IMR-90 (cell line): ENCODE measurements at regions not wholly inside any gene's neighbourhood (a gene's known extent, or its start where the extent isn't known, plus 50 kb on each side); places are given as distances from the start of the nearest gene placed in this dataset. TPM values are rescaled to one million over a fixed set of nuclear protein-coding genes. Genes with fewer than 3 reads are reported as not detected.

Source experiments
- ATAC-seq: fragments of 200-7000 bp; cut with Tn5 transposase; 2 replicates; pipeline ENCODE4 v1.9.1; 2020; ENCODE audit warnings: low read depth, mild to moderate bottlenecking, moderate library complexity
- BruUV-seq: library from RNA; stranded (reverse); fragments of 400-500 nt; replicated peaks from 2 replicates; lab custom pipeline; 2021; lab: Mats Ljungman, UMichigan
- CTCF ChIA-PET: fragments of 300-600 bp; formaldehyde crosslinking; extraction: SDS; loops from one replicate; lab custom pipeline; 2021; ENCODE audit warnings: antibody characterized with exemption; lab: Yijun Ruan, JAX
- POLR2A ChIA-PET: fragments of 300-600 bp; sonication (Branson Sonifier 250); formaldehyde crosslinking; loops from one replicate; lab custom pipeline; 2022; ENCODE audit warnings: antibody characterized with exemption; ENCODE audit not compliant: unreplicated experiment; lab: Charles Lee
- DNase-seq: peaks from one replicate; pipeline ENCODE4 v3.0.0; 2013
- H2AFZ ChIP-seq: replicated peaks from 2 replicates; pipeline ENCODE3; 2013; ENCODE audit warnings: low read length, mild to moderate bottlenecking; ENCODE audit not compliant: poor library complexity
- H2AK5ac ChIP-seq: 2 replicates; pipeline ENCODE4 v1.6.1; 2013; ENCODE audit warnings: low read depth, low read length, inconsistent platforms
- H2AK9ac ChIP-seq: replicated peaks from 2 replicates; pipeline ENCODE3; 2013; ENCODE audit warnings: mild to moderate bottlenecking, low read depth, low read length, moderate library complexity; ENCODE audit not compliant: poor library complexity
- H2BK120ac ChIP-seq: 2 replicates; pipeline ENCODE4 v1.6.1; 2013; ENCODE audit warnings: low read depth, low read length, inconsistent platforms
- H2BK15ac ChIP-seq: 3 replicates; pipeline ENCODE4 v1.6.1; 2013; ENCODE audit warnings: low read depth, low read length, inconsistent platforms
- H2BK20ac ChIP-seq: 2 replicates; pipeline ENCODE4 v1.6.1; 2013; ENCODE audit warnings: low read depth, mild to moderate bottlenecking, inconsistent platforms, low read length, moderate library complexity
- H2BK5ac ChIP-seq: 2 replicates; pipeline ENCODE4 v1.6.1; 2013; ENCODE audit warnings: mild to moderate bottlenecking, low read depth, low read length, inconsistent platforms; ENCODE audit not compliant: poor library complexity, severe bottlenecking
- H3K14ac ChIP-seq: replicated peaks from 2 replicates; pipeline ENCODE4 v1.6.1; 2013; ENCODE audit warnings: low read depth, low read length, inconsistent platforms
- H3K18ac ChIP-seq: 2 replicates; pipeline ENCODE4 v1.6.1; 2013; ENCODE audit warnings: low read depth, low read length, control low read depth
- H3K23ac ChIP-seq: 2 replicates; pipeline ENCODE4 v1.6.1; 2013; ENCODE audit warnings: low read depth, low read length, inconsistent platforms
- H3K27ac ChIP-seq: 2 replicates; pipeline ENCODE4 v1.5.1; 2013; ENCODE audit warnings: mild to moderate bottlenecking, control low read depth, low read length; ENCODE audit not compliant: insufficient read depth
- H3K27me3 ChIP-seq: 2 replicates; pipeline ENCODE4 v1.6.1; 2013; ENCODE audit warnings: low read length; ENCODE audit not compliant: control insufficient read depth, insufficient read depth
- H3K36me3 ChIP-seq: 2 replicates; pipeline ENCODE4 v1.6.1; 2013; ENCODE audit warnings: low read length, mixed read lengths; ENCODE audit not compliant: control insufficient read depth, insufficient read depth
- H3K4ac ChIP-seq: 2 replicates; pipeline ENCODE4 v1.6.1; 2013; ENCODE audit warnings: low read depth, low read length, inconsistent platforms
- H3K4me1 ChIP-seq: 2 replicates; pipeline ENCODE4 v1.6.1; 2013; ENCODE audit warnings: low read length, mixed read lengths; ENCODE audit not compliant: control insufficient read depth, insufficient read depth
- H3K4me2 ChIP-seq: 2 replicates; pipeline ENCODE4 v1.6.1; 2013; ENCODE audit warnings: low read depth, mild to moderate bottlenecking, control low read depth, low read length, moderate library complexity
- H3K4me3 ChIP-seq: 2 replicates; pipeline ENCODE4 v1.5.1; 2013; ENCODE audit warnings: low read depth, mild to moderate bottlenecking, control low read depth, low read length, moderate library complexity; ENCODE audit not compliant: insufficient read depth
- H3K56ac ChIP-seq: 2 replicates; pipeline ENCODE4 v1.6.1; 2013; ENCODE audit warnings: low read length, inconsistent platforms; ENCODE audit not compliant: insufficient read depth; ENCODE audit errors: extremely low read depth
- H3K79me1 ChIP-seq, 2 experiments: 2 replicates each; pipeline ENCODE4 v1.6.1; 2013; ENCODE audit warnings: low read length in 2 of 2, inconsistent platforms in 1 of 2, low read depth in 1 of 2
- H3K9ac ChIP-seq: 2 replicates; pipeline ENCODE4 v1.6.1; 2013; ENCODE audit warnings: low read depth, low read length, control low read depth
- H3K9me1 ChIP-seq: 2 replicates; pipeline ENCODE4 v1.6.1; 2013; ENCODE audit warnings: low read length, inconsistent platforms; ENCODE audit not compliant: insufficient read depth
- H3K9me3 ChIP-seq: 2 replicates; pipeline ENCODE4 v1.6.1; 2013; ENCODE audit warnings: low read length; ENCODE audit not compliant: control insufficient read depth, insufficient read depth
- H4K20me1 ChIP-seq: 2 replicates; pipeline ENCODE4 v1.6.1; 2013; ENCODE audit warnings: low read length, inconsistent platforms; ENCODE audit not compliant: insufficient read depth
- H4K5ac ChIP-seq: 2 replicates; pipeline ENCODE4 v1.6.1; 2013; ENCODE audit warnings: mild to moderate bottlenecking, low read depth, low read length, control low read depth
- H4K8ac ChIP-seq, 2 experiments: 2 replicates each; pipeline ENCODE4 v1.6.1; 2013; ENCODE audit warnings: low read depth in 2 of 2, low read length in 2 of 2, control low read depth in 1 of 2, inconsistent platforms in 1 of 2
- H4K91ac ChIP-seq: 2 replicates; pipeline ENCODE4 v1.6.1; 2013; ENCODE audit warnings: low read depth, low read length, inconsistent platforms; ENCODE audit not compliant: insufficient read depth
- CEBPB ChIP-seq: IDR thresholded peaks from 2 replicates; pipeline ENCODE4 v1.6.1; 2012; ENCODE audit warnings: low read depth, low read length, improper control_type of control experiment
- ELK1 ChIP-seq: fragments of 150-350 bp; IDR thresholded peaks from 2 replicates; pipeline ENCODE4 v1.6.1; 2016; ENCODE audit warnings: low read depth, mild to moderate bottlenecking, low read length, moderate library complexity, borderline replicate concordance
- NFE2L2 ChIP-seq: fragments of 150-350 bp; IDR thresholded peaks from 2 replicates; pipeline ENCODE4 v1.6.1; 2016; ENCODE audit warnings: low read depth, mild to moderate bottlenecking, low read length
- RAD21 ChIP-seq: IDR thresholded peaks from 2 replicates; pipeline ENCODE4 v1.6.1; 2012; ENCODE audit warnings: low read length, improper control_type of control experiment
- WGBS, 2 experiments: methylation state at CpG; one replicate each; pipeline versions ENCODE4 v1.1.5 to v1.1.7; 2013; ENCODE audit warnings: missing lambda C conversion rate in 2 of 2; ENCODE audit not compliant: insufficient read length in 1 of 2; ENCODE audit errors: extremely low coverage in 2 of 2; 5-methylcytosine and 5-hydroxymethylcytosine counted together
- dilution Hi-C: fragments of 300-500 bp; cut with HindIII; formaldehyde crosslinking; loops from one replicate; pipeline ENCODE4 v1.14.3; 2018; ENCODE audit warnings: low sequenced_read_pairs; ENCODE audit not compliant: unreplicated experiment
- in situ Hi-C: fragments of 300-500 bp; cut with MboI; formaldehyde crosslinking; loops from 3 replicates; pipeline ENCODE4 v1.14.3; 2019; ENCODE audit warnings: low sequenced_read_pairs, inconsistent platforms, mixed read lengths
- intact Hi-C: fragments of 100-400 bp; cut with micrococcal nuclease; formaldehyde crosslinking; loops from 2 replicates; pipeline ENCODE4 v1.10.0; 2022
- microRNA-seq, 2 experiments: library from miRNA; stranded (forward) in 1 of 2; unstranded in 1 of 2; fragments of 10-50 nt in 1 of 2; fragments of <30 nt in 1 of 2; gene quantifications in 1 of 2; microRNA quantifications in 1 of 2; one replicate each; pipeline versions ENCODE3 to v1.1.0; 2013 to 2020; ENCODE audit not compliant: insufficient read depth in 1 of 2, insufficient read length in 1 of 2, unreplicated experiment in 1 of 2
- small RNA-seq, 5 experiments: library from RNA; depleted of rRNA; stranded (forward); fragments of <200 nt; gene quantifications; one replicate each; pipeline ENCODE3, GENCODE V24; 2012

DNA sequence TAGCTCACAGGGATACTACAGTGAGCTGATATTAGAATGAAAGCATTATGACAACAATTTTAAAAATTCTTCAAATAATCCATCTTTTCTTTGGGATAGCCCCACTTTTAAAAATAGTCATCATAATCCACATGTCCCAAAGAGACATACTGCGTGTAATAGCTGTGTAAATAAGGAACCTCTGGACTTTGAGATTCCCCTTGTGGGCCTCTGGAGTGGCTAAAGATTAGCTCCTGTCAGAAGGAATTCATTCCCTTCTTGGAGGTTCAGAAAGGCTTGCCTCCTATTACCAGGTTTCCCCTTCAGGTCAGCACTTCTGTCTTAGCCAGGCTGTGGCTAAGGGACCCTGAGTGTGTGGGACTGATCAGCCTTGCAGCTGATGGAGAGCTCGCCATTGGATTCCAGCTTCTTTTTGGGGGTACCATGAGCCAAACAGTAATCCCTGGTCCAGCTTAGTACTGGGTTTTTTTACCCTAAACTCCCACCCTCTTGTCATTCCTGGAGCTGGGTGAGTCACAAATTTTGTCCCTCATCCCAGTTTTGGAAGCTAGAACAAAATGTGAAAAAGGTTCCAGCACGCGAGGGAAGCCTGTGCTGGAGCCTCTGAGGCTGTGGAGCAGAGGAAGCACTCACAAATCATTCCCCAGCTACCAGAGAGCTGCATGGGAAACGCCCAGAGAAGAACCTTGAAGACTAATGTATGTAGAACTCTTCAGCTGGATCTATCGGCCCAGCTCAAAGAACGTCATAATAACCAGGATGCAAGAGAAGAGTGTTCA, 96.7 kb downstream of the RNASEH2B start:
- H2BK5ac ChIP-seq: no peak overlapping the region
- CTCF ChIA-PET: no interaction called here
- no peak overlapping the region for H3K14ac ChIP-seq
- H2BK120ac ChIP-seq: no peak overlapping the region
- H3K9me3 ChIP-seq: no peaks in the 10 kb centered on the region
- H4K91ac ChIP-seq: no peak overlapping the region
- H3K4me1 ChIP-seq: no peaks in the 10 kb centered on the region
- H4K5ac ChIP-seq: no peak overlapping the region
- no peak overlapping the region for H2BK20ac ChIP-seq
- H3K27me3 ChIP-seq: peaks cover 31% of the 10 kb centered on the region
- no peak overlapping the region for H3K18ac ChIP-seq
- BruUV-seq: no TSS peak
- H3K36me3 ChIP-seq: no peaks in the 10 kb centered on the region
- no peak overlapping the region for H2AK9ac ChIP-seq
- ATAC-seq: no peak
- H3K4ac ChIP-seq: no peak overlapping the region
- no peaks in the 10 kb centered on the region for H3K79me1 ChIP-seq
- H4K20me1 ChIP-seq: no peaks in the 10 kb centered on the region
- no peak overlapping the region for H3K4me2 ChIP-seq
- in situ Hi-C loops: no loop called here
- H3K9me1 ChIP-seq: no peaks in the 10 kb centered on the region
- no peak overlapping the region for H2AK5ac ChIP-seq
- H3K23ac ChIP-seq: no peak overlapping the region
- no peak overlapping the region for H3K56ac ChIP-seq
- DNase-seq: no peak
- POLR2A ChIA-PET: no interaction called here
- no peak overlapping the region for H3K9ac ChIP-seq
- no CpG with 5 or more reads among the region's 7 CpGs for WGBS, 2 experiments
- intact Hi-C loops: no loop called here
- TF ChIP-seq ELK1 (no peak), RAD21 (no peak), NFE2L2 (no peak), CEBPB (no peak)
- no peak overlapping the region for H3K4me3 ChIP-seq
- no peak overlapping the region for H2BK15ac ChIP-seq
- H3K27ac ChIP-seq: no peak overlapping the region
- dilution Hi-C loops: no loop called here
- no peak overlapping the region for H2AFZ ChIP-seq
- H4K8ac ChIP-seq: no peak overlapping the region

Small RNAs in the stretch of these regions (microRNA-seq; reads per million reads assigned to microRNA genes)
- not detected for gene RNA5SP29 (ENCODE audit: insufficient read depth, insufficient read length)

Small RNAs in the stretch of these regions (small RNA-seq; reads per million reads assigned to genes)
- gene RNA5SP29: 0 to 4.1 (median 1.3) reads per million in 5 experiments
